GM19468 (cell line): ENCODE measurements at regions not wholly inside any gene's neighbourhood (a gene's known extent, or its start where the extent isn't known, plus 50 kb on each side); places are given as distances from the start of the nearest gene placed in this dataset.

Experiments
- ATAC-seq: cut with Tn5 transposase; IDR thresholded peaks from one replicate; pipeline ENCODE4 v1.9.1; 2021; ENCODE audit warnings: mild to moderate bottlenecking, moderate library complexity, moderate number of reproducible peaks; ENCODE audit not compliant: unreplicated experiment; ENCODE audit errors: extremely low read depth

DNA sequence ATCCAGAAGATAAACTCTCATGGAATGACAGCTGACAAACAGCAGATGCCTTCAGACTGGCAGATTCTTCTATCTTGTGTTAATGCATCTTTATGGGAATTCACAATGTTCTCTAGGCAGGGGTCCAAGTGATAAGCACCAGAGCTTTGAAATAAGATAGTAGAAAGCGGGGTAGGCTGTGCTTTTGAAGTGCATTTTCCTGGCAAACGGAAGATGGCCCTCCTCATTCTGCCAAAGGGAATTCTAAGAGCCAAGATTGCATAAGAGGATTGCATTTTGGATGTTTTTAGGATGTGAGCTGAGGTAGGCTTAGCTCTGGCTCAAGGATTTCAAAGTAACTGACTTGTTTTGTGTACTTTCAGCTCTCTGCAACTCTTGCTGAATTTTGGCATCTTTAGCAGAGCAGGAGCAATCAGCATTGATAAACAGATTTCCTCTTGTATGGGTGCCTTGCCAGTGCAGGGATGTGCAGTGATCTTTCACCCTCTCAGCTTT is 298.5 kb upstream of the KLF6 start:
- ATAC-seq = no peak

DNA sequence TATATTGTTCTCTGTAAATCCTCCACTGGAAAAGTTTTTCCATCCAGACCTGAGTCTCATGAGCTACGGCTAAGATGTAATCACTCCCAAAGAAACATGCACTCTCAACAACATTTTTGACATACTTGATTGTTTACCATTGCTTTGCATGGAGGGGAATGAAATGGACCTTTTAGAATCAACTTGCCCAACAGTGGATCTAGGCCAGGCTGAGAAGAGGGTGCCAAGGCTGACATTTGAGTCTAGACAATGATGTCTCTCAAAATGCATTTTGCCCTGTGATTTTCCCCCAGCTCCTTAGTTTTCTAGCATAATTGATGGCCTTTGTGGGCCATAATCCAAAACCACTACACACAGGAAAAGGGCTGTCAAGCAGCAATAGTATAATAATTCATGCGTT is 297.9 kb upstream of the KLF6 start:
- no peak for ATAC-seq

DNA sequence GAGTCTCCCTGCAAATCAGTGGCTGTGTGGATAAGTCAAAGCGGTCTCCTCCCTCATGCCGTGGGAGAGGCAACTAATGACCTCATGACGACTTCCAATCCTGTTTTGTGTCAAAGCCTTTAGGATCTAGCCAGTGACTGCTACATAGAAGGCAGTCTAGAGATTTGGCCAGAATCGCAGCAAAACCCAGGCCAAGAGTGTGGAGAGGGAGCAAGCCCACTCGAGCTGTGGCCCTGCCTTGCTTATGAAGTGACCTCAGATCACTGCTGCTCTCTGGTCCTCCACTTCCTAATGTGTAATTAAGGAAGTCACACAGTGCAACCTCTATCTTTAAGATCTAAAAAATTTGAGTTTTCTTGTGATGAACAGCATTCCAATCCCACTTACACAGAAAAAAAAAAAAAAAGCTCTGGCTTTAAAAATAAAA is 296.7 kb upstream of the KLF6 start:
- no peak for ATAC-seq

DNA sequence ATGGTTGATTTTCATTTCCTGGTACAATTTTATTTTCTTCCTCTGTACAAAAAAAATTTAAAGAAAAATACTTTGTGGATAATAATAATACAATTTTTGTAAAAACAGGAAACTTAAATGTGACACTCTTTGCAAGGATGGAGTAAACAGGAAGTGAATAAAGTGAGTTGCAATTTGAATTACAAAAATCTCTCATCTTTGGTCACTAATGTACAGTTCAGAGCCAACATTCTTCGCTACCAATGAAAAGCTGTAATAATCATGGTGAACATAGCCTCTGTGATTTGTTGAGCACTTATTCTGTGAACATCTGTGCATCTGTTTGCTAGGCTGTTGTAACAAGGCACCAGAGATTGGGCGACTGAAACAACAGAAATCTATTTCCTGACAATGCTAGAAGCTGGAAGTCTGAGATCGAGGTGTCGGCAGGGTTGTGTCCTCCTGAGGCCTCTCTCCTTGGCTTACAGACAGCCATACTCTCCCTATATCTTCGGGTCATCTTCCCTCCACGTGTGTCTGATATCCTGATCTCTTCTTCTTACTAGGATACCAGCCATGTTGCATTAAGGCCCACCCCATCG is 295.3 kb upstream of the KLF6 start:
- ATAC-seq = no peak

DNA sequence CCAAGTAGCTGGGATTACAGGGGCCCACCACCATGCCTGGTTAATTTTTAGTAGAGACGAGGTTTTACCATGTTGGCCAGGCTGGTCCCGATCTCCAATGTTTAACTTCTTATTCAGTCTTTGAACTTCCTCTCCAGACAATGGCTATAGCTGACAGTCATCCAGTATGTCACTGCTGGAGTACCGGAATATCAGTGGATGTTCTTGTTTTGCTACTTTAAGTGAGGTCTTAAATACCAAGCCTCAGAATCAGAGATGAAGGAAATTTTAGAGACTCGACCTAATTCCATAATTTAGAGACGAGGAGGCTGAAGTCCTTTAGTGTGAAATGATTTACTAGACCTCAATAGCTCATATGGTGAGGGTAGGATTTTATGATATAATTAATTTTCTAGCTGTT is 294.8 kb upstream of the KLF6 start:
- ATAC-seq = no peak

DNA sequence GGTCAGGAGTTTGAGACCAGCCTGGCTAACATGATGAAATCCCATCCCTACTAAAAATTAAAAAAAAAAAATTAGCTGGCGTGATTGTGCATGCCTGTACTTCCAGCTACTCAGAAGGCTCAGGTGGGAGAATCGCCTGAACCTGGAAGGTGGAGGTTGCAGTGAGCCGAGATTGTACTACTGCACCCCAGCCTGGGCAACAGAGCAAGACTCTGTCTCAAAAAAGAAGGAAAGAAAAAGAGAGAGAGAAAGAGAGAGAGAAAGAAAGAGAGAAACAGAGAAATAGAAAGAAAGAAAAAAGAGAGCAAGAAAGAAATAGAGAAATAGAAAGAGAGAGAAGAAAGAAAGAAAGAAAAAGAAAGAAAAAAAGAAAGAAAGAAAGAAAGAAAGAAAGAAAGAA is 292.8 kb upstream of the KLF6 start:
- ATAC-seq = no peak

DNA sequence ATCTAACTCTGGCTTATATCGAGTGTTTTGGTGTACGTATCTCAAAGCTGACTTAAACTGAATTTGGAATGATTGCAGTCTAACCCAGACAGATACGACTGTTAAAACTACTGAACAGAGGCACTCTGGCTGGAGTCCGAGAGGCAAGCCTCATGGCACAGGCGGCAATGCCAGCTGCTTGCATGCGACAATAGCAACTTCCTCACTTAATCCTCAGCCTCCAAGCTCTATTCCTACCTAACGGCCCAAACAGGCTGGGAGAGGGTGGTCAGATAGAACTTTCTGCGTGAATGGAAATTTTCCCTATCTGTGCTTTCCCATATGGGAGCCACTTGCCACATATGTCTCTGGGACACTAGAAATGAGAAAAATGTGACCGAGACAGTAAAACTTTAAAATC is 292.0 kb upstream of the KLF6 start:
- ATAC-seq = no peak

DNA sequence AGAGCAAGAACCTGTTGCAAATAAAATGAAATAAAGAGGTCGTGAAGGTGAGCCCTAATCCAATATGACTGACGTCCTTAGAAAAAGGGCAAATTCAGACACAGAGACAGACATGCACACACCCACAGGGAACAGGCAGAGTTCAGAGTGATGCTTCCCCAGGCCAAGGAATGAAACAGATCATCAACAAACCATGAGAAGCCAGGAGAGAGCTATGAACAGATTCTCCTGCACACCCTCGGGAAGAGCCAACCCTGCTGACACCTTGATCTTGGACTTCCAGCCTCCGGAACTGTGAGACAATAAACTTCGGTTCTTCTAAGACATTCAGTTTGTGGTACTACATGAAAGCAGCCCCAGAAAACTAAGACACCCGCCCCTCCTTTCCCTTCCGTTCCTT is 290.4 kb upstream of the KLF6 start:
- ATAC-seq = no peak

DNA sequence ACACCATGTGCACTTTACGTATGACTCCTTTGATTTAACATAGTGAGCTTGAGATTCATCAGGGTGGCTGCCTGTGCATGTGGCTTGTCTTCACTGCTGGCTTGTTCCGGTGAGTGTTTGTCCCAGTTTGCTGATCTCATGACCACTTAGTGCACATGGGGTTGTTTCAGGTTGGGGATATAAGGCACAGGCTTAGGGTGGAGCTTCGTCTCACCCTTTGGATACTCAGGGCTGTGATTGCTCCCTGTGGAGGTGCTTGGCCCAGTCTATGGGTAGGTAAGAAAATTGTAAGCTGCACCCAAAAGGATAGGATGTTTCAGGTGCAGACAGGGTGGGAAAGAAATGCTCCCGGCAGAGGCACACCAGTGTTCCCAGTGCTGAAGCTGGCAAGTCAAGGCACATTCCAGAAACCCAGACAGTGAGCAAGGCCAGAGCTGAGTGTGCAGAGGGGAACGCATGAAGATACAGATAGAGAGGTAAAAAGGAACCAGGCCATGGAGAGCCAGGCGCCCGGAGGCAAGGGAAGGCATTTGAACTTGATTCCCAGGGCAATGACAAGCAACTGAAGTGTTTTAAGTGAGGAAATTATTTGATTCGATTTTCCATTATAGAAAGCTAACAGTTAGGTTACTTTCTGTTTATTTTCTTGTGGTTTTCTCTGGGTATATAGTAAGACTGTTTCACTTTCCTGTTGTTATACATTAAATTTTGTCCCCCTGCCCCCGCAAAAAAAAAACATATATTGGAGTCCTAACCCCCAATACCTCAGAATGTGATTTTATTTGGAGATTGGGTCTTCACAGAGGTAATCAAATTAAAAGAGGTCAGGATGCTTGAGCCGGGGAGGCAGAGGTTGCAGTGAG is 289.8 kb upstream of the KLF6 start:
- no peak for ATAC-seq

DNA sequence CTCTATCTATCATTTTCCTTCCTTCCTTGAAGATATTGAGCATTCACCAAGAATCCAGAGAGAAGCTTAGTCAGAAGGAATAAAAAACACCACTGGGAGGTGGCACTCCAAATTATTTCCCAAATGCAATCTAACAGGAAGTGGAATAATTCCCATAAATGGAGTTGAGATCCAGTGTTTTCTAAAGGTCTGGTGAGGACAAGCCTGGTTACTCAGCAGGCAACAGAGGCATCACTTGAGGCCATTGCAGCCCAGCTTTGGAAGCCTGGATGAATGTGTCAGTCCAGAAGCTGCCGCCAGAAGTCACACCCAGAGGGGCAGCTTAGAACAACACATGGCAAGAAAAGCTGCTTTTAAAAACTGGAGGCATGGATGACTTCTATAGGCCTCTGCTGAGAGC is 288.9 kb upstream of the KLF6 start:
- ATAC-seq = no peak

DNA sequence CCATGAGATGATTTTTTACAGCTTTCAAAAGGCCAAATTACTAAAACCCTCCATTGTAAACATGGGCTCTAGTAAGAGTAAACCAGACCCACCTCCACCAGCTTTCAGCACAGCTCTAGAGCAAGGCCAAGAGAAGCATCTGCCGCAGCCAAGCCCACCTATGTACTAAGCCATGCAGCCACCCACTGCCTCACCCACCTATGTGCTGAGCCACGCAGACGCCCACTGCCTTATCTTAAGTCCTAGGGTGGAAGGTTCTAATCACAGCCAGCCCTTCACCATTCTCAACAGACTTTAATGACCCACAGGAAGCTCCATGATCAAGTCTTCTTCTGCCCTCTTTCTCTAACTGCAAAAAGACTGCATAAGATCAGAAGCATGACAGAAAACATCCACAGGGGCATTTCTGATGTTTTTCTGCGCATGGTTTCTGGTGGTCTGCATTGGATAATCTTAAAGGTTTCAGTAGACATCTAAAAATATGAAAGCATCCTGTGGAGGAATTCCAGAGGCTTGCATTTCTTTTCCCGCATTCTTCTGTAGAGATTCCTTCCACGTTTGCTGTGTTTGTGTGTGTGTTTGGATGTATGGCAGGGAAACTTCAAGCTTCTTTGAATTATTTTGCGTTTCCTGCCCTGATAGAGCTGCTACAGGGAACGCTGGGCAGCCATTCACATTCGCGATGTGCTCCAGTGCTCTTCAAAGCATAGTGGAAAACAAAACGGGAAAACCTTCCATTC is 286.1 kb upstream of the KLF6 start:
- no peak for ATAC-seq

DNA sequence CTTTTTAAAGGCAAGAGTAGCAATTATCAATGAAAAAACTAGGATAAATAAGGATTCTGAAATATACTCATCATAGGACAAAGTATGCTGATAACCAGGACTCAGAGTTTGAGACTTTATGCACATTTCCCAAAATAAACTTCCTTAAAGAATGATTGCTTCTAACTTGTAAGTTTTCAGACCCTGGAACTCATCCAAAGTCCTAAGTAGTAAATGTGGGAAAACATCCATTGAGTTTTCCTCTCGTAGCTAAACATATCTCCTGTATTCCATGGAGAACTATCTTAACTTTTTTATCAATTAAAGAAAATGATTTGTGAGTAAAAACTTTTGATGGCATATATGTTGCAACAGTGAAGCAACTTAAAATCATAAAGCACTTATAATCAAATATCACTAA is 285.2 kb upstream of the KLF6 start:
- no peak for ATAC-seq

DNA sequence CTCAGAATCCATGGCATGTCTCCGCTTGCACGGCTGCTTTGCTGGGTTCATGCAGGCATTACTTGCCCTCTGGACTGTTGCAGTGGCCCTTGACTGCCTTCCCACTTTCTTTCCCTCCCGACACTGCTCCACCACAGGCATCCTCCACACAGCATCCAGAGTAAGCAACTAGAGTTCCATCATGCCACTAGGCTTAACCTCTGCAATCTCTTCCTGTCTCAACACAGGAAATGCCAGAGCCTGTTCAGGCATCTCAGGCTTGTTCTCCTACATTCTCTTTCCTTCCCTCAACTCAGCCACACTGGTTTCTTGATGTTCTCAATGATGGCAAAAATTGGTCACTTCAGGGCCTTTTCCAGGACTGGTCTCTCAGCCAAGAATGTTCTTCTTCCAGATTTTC is 284.5 kb upstream of the KLF6 start:
- ATAC-seq = no peak

DNA sequence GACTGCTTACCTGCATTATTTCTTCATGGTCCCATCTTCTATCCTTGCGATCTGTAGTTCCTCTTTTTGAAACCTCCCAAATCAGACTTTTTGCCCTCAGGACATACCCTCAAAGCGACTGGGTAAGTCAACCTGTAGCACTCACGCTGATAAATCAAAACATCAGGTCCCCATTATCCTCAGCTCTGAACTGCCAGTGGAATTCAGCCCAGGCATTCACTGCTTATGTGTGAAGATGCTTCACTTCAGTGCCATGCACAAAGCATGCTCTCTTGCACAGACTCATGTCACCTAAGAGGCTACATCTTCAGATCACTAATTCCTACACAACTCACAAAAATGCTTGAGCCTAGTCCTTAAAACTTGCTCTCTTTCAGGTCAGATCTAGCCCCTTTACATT is 283.6 kb upstream of the KLF6 start:
- ATAC-seq = no peak

DNA sequence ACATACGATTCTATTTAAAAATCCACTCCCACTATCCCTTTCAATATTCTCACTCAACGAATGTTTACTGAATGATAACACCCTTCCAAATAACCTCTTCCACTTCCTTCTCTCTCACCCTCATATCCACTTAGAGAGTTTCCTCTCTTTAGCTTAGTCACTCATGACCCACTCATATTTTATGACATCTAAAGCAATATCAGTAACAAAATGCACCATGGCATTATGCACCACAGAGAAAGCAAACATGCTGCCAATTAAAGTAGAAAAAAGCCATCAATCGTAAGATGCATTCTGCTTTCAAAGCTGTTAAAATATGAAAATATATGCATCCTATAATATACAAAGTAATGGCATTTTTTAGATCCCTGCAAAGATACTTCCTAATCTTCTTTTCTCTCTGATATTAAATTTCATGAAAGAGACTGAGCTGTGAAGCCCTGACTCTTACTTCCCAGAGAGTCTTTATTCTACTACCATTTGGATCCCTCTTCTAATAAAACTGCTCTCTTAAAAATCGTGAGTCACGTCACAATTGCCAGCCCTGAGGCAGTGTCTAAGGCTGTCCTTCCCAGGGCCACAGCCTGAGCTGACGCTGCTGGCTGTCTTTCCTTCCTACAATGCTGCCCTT is 283.0 kb upstream of the KLF6 start:
- no peak for ATAC-seq

DNA sequence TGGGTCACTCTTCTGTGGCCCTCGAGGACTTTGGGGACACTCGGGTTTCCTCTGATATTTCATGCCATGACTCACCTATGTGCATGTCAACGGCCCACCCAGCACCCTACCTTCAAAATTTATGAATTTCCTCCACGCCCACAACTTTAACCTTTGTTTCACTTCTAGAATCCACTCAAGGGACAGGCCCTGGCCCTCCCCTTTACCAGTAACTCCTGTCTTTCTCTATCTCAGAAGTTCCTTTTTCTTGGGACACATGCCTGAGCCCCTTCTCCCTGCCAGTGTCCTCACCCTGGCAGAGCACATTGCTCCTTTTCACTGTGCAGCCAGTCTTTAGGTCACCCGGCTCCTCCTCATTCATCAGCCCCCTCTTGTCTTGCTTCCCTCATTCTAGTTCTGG is 282.5 kb upstream of the KLF6 start:
- no peak for ATAC-seq

DNA sequence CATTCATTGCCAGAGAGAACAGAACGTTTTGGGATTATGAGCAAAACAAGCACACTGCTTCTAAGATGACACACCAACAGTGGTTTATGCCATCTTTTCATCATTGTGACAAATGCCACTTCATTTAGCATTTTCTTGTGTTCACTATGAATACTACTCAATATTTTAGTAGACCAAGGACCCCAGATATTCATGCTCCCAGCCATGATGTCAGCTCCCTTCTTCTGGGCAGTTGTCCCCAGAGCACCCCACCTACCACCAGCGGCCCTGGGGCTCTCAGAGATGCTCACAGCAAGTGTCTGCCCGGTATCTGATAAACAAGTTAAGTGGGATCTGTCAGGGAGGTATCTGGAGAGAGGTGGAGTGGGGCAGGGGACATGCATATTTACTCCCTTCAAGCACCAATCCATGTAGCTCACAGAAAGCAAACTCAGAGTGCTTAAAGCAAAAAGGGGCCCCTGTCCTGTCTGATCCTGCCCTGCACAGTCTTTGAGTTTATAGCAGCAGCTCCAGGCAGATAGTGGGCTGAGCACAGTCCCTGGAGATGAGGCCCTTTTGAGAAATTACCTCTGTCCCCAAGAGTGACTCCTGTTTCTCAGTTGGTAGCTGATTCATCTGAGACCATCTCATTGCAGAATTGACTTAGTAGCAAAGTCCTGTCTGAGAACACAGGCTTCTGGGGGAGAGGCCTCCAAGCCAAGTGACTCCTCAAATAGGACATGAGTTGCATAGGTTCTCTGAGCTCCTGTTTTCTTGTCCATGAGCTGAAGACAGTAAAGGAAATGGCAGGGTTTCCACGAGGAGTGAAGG is 281.8 kb upstream of the KLF6 start:
- ATAC-seq = no peak

DNA sequence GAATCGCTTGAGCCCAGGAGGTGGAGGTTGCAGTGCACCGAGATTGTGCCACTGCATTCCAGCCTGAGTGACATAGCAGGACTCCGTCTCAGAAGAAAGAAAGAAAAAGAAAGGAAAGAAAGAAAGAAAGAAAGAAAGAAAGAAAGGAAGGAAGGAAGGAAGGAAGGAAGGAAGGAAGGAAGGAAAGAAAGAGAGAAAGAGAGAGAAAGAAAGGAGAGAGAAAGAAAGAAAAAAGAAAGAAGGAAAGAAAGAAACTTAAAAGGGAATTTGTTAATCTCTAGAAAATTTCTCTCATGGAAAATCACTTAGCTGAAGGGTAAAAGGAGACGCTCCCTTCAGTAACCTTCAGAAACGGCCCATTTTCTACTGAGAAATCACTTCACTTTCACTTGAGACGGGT is 279.5 kb upstream of the KLF6 start:
- no peak for ATAC-seq

DNA sequence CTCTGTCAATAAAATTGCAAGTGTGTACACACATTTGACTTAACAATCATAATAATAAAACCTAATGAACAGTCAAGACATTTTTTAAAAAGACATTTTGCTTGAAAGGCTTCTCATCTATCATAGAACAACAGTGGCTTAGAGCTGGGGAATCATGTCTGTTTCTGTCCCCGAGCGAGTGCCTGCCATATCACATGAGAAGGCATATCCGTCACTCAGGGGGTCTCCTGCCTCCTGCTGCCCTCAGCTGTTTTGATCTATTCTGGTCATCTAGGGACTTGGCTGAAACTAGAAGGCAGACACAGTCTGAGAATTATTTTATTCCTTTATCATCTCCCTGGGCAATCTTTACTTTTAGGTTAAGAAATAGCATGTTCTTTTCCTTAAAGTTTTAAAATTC is 278.7 kb upstream of the KLF6 start:
- no peak for ATAC-seq

DNA sequence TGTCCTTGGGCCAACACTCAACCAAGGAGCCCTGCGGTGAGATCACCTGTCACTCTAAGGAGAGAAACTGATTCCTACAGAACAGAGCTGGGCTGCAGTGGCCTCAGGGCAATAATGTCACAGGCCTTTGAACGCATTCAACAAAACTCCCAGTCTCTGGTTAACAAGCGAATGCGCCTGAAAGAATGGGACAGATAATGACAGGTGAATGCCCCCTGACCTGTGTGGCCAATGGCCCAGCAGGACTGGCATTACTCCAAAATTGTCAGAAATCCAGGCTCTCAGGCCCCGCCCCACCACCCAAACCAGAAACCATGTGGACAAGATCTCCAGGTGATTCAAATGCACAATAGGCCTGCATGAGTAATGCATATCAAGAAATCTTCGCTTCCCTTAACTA is 277.7 kb upstream of the KLF6 start:
- no peak for ATAC-seq
